HepG2 (cell line): ENCODE measurements at regions not wholly inside any gene's neighbourhood (a gene's known extent, or its start where the extent isn't known, plus 50 kb on each side); places are given as distances from the start of the nearest gene placed in this dataset.

ENCODE experiments used
- CREB1 ChIP-seq, 2 experiments: fragments of 450-650 bp in 1 of 2; IDR thresholded peaks; 2 replicates each; pipeline ENCODE4 v1.6.1; 2016 to 2017; ENCODE audit warnings: control low read depth in 1 of 2, mild to moderate bottlenecking in 1 of 2, missing compliant biosample characterization in 1 of 2, missing genetic modification characterization in 1 of 2
- HOXA7 ChIP-seq: sonication (generic); formaldehyde crosslinking; IDR thresholded peaks from 2 replicates; pipeline ENCODE4 v1.8.1; 2022; ENCODE audit warnings: mild to moderate bottlenecking, missing genetic modification reagents, moderate library complexity
- MAFK ChIP-seq, 2 experiments: IDR thresholded peaks in 1 of 2; conservative IDR thresholded peaks in 1 of 2; 2 replicates each; pipeline ENCODE4 v1.6.1; 2011; ENCODE audit warnings: improper control_type of control experiment in 2 of 2, low read length in 2 of 2
- NKX3-1 ChIP-seq: sonication (generic); formaldehyde crosslinking; IDR thresholded peaks from 2 replicates; pipeline ENCODE4 v1.5.0; 2020; ENCODE audit warnings: missing genetic modification reagents
- POLR2G ChIP-seq: fragments of 200-400 bp; formaldehyde crosslinking; IDR thresholded peaks from 2 replicates; pipeline ENCODE4 v1.6.1; 2018; ENCODE audit warnings: mild to moderate bottlenecking, low read depth, low read length, moderate library complexity
- SIN3A ChIP-seq: IDR thresholded peaks from 2 replicates; pipeline ENCODE4 v1.6.1; 2011; ENCODE audit warnings: low read depth, mild to moderate bottlenecking, control low read depth, low read length, borderline replicate concordance

GRCh38 chr2:117071556-117072102 lies 742.9 kb upstream of the DDX18 start:
- TF ChIP-seq SIN3A (no peak), NKX3-1 (CRISPR knock-in tag) (no peak), MAFK (conservative IDR thresholded peaks at IDR 0.05 in 1 of 2, IDR thresholded peaks at IDR 0.05 in 1 of 2; ENCODE audit: low read length in 2 of 2) (no peak), POLR2G (no peak), CREB1 (IDR thresholded peaks at IDR 0.05) (no peak), CREB1 (CRISPR knock-in tag; IDR thresholded peaks at IDR 0.05) (no peak), HOXA7 (CRISPR knock-in tag) (no peak)
